ENCODE measurements at regions not wholly inside any gene's neighbourhood (a gene's known extent, or its start where the extent isn't known, plus 50 kb on each side); places are given as distances from the start of the nearest gene placed in this dataset.

GRCh38 chr2:146228466-146229058, 1616.3 kb upstream of the ACVR2A start:
- ChIA-PET CTCF (no interaction called here), RAD21 (ENCODE audit: low non-redundant PET in 1 of 2, low total read pairs in 2 of 2, uncharacterized antibody in 2 of 2, unreplicated experiment in 2 of 2) (no interaction called here), POLR2A (no interaction called here)
- no peaks in the 10 kb centered on the region for H3K9me2 ChIP-seq (ENCODE audit: insufficient read depth)
- no TSS peak for BruUV-seq (replicated peaks)
- no peaks in the 10 kb centered on the region for H3K9me3 ChIP-seq (ENCODE audit: control insufficient read depth in 1 of 2, insufficient read depth in 1 of 2, low read depth in 1 of 2, low read length in 2 of 2)
- no peaks in the 10 kb centered on the region for H3K36me3 ChIP-seq (ENCODE audit: control insufficient read depth in 1 of 2, insufficient read depth in 2 of 2, low read length in 2 of 2)
- H4K20me1 ChIP-seq (ENCODE audit: insufficient read depth) = no peaks in the 10 kb centered on the region
- H3K4me2 ChIP-seq (ENCODE audit: low read length) = no peak overlapping the region
- no peaks in the 10 kb centered on the region for H3K4me1 ChIP-seq (ENCODE audit: control insufficient read depth in 1 of 2, insufficient read depth in 2 of 2, low read length in 2 of 2)
- intact Hi-C loops (cut with micrococcal nuclease) = no loop called here
- TF ChIP-seq CEBPB (IDR thresholded peaks at IDR 0.05; ENCODE audit: low read depth) (no peak), CTCF (IDR thresholded peaks at IDR 0.05 in 2 of 3, conservative IDR thresholded peaks at IDR 0.05 in 1 of 3; ENCODE audit: borderline replicate concordance in 1 of 3, insufficient read depth in 1 of 3, low read depth in 2 of 3, low read length in 2 of 3) (no peak), ZBTB33 (IDR thresholded peaks at IDR 0.05; ENCODE audit: extremely low read depth, insufficient replicate concordance, low read length) (no peak), REST (IDR thresholded peaks at IDR 0.05; ENCODE audit: low read depth) (no peak), ZFX (IDR thresholded peaks at IDR 0.05) (no peak), SIN3A (IDR thresholded peaks at IDR 0.05; ENCODE audit: low read depth) (no peak)
- ATAC-seq (no peak), DNase-seq (ENCODE audit: low read depth, low spot score) (no peak)
- no peaks in the 10 kb centered on the region for H3K27me3 ChIP-seq (ENCODE audit: insufficient read depth, low read length)
- H3K27ac ChIP-seq (ENCODE audit: low read depth, low read length) = no peak overlapping the region
- H2AFZ ChIP-seq (ENCODE audit: low read depth, low read length, poor library complexity, severe bottlenecking) = no peak overlapping the region
- H3K9ac ChIP-seq (ENCODE audit: low read length) = no peak overlapping the region
- no peak overlapping the region for H3K4me3 ChIP-seq (replicated peaks in 1 of 2; ENCODE audit: low read depth in 1 of 2, low read length in 2 of 2)
- no peaks in the 10 kb centered on the region for H3K79me2 ChIP-seq (ENCODE audit: insufficient read depth, low read length)
